HG03045 (cell line): ENCODE measurements at regions not wholly inside any gene's neighbourhood (a gene's known extent, or its start where the extent isn't known, plus 50 kb on each side); places are given as distances from the start of the nearest gene placed in this dataset.

Experiments
- ATAC-seq: cut with Tn5 transposase; IDR thresholded peaks from one replicate; pipeline ENCODE4 v1.9.1; 2021; ENCODE audit warnings: mild to moderate bottlenecking, moderate library complexity; ENCODE audit not compliant: unreplicated experiment

DNA sequence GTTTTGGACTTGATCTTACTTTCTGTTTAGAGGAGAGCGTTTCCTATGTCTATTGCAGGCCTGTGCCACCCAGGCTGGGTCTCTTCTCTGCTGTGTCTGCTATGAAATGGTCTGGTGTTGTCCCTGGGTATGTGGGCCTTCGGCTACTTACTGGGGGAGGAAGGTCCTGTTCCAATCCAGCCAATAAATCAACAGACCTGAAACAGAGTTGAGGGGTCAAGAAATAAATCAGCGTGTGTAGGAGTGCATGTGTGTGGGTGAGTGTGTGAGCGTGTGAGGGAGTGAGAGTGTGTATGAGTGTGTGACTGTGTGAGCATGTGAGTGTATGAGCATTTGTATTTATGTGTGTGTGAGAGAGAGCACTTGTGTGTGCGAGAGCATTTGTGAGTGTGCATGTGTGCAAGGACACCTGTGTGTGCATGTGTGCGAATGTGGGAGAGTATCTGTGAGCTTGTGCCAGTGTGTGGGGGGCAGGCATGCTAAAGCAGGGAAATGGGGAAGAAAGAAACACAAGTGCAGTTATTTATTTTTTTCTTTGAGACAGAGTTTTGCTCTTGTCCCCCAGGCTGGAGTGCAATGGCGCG lies 86.3 kb upstream of the PMEPA1 start:
- ATAC-seq: no peak

DNA sequence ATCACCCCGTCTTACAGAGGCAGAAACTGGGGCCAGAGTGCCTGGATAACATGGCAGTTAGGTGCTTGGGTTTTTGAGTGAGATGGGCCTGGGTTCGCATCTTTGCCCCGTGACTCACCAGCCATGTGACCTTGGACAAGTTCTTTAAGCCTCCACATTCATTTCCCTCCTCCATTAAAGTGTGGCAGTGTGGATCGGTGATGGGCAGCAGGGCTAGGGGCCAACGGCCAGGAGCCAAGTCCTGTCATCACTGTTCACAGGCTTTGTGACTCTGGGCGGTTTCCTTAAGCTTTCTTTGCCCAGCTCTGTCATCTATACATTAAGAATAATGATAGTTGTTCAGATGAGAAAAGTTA lies 85.5 kb upstream of the PMEPA1 start:
- ATAC-seq: no peak

- ATAC-seq: no peak
Measured at GRCh38 chr20:57794600-57795341, 85.0 kb upstream of the PMEPA1 start.

DNA sequence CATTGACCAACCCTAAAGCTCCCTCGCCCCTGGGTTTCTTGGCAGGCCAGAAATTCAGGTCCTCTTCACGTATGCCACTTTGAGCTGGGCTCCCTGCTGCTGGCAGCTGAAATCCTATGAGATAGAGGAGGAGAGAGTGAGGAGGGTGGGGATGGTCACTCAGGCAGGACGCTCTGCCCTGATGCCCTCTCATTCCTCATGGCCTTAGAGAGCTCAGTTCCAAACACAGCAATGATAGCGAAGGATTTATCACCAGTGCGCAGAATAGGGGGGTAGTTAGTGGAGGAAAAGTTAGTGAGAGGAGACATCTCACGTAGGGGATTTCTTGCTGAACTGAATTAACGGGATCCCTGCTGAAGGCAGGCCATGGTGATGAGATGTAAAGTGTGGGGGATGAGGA lies 84.2 kb upstream of the PMEPA1 start:
- ATAC-seq: no peak

DNA sequence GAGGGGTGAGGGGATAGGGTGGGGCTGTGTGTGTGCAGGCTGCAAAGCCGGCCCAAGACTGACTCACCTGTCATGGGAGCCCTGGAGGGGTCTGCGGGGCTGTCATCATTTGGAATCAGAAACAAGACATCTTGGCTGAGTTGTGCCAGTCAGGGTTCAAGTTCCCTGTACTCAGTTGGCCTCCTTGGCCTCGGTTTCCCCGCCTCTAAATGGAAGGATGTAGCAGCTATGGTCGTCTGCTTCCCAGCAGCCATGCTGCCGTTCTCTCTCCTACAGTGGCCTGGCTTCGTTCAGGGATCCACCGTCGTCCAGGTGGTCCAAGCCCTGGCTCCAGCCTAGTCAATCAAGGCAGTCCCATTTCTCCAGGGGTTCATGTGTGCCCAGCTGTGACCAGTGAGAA lies 83.6 kb upstream of the PMEPA1 start:
- ATAC-seq: no peak

DNA sequence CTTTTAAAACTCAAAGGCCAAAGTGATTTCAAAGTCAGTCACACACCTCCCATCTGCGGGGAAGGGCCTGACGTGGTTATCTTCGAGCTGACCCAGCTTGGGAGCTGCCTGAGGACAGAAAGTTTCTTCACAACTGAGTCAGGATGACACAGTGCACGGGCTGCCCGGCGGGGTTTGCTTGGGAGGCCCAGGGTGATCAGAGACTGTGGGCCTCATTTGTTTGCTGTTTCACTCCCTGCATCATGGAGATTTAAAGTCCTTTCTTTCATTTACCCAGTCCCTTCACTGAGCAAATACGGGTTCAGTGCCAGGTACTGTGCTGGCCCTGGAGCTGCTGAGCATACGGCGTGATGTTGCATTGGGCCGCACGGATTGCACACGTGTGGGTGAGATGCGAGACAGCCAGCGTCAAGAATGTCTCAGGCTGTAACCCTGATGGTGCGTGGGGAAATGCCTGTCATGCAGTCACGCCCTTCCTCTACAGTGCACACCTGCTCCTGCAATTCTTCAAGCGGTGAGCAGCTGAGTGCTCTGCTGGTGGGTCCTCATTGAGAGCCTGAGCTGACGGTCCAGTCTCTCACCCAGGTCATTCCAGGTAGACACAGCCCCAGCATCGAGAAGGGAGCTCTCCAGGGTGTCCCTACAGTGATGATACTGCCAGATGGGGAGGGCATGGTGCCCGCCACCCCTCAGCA lies 82.7 kb upstream of the PMEPA1 start:
- no peak for ATAC-seq

GRCh38 chr20:57791966-57792365 lies 82.2 kb upstream of the PMEPA1 start:
- ATAC-seq: no peak

GRCh38 chr20:57791178-57791962 lies 81.6 kb upstream of the PMEPA1 start:
- no peak for ATAC-seq

GRCh38 chr20:57790176-57790575 lies 80.4 kb upstream of the PMEPA1 start:
- ATAC-seq: no peak

DNA sequence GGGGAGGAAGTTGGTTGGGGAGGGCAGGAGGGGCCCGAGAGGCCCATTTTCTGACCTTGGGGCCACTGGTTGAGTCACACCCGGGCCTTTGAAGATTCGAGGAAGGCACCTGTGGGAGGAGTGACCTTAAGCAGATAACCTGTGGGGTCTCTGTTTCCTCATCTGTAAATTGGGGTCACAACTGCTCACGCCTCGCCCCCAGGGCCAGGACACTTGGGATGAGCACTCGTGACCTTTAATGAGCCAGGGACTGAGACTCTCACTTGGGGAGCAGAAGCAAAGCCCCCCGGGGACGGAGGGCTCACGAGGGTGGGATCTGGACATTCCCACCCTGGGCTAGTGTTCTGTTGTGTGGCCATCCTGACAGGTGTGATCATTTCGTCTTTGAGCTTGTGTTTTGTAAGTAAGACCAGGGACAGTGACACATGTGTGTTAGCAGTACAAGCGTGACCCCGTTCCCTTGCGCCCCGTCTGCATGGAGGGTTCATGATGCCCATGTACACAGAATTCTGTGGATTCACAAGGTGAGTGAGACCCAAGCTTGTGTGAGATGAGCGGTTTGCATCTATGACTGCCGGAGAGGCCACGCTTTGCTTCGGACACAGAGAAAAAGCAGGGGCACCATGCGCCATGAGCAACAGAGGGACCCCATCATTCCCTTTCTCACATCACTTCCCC lies 79.3 kb upstream of the PMEPA1 start:
- no peak for ATAC-seq

- ATAC-seq: no peak
Measured at GRCh38 chr20:57787990-57788781, 78.4 kb upstream of the PMEPA1 start.

DNA sequence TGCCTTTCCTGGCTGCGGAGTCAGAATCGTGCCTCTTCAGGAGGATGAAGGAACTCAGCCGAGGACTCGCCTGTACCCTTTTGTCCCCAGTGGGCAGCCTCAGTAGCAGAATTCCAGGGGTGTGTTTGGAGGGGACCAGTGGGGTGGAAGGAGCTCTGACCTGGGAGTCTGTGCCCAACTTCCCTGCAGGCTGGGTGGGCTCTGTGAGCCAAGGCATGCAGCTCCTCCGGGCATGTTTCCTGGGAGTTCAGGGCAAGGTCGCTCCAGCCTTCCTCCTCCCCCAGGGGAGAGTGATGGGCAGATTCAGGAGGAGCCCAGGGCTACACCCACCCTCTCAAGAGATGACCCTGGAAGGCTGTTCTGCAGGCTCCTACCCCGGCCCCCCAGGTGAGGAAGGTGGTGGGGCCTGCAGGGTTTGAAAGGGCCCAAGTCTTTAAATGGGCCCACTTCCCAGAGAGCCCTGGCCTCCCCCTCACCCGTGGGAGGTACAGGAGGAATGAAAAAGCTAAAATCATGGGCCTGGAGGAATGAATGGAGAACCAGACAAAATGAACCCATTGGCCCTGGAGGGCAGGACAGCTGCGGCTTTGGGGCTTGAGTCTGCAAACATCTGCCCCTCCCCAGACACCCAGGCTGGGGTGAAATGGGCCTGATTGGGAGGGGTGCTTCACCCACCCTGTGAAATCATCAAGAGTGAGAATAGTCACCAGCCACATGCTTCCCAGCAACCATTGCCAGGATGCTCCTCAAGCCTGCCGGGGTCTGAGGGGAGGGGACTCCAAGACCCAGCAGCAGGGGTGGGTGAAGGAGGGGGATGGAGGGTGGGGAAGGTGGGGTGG lies 77.6 kb upstream of the PMEPA1 start:
- no peak for ATAC-seq

- no peak for ATAC-seq
Measured at GRCh38 chr20:57786304-57786932, 76.6 kb upstream of the PMEPA1 start.

GRCh38 chr20:57785720-57786119 lies 75.9 kb upstream of the PMEPA1 start:
- ATAC-seq: no peak

GRCh38 chr20:57785061-57785460 lies 75.2 kb upstream of the PMEPA1 start:
- ATAC-seq: no peak

DNA sequence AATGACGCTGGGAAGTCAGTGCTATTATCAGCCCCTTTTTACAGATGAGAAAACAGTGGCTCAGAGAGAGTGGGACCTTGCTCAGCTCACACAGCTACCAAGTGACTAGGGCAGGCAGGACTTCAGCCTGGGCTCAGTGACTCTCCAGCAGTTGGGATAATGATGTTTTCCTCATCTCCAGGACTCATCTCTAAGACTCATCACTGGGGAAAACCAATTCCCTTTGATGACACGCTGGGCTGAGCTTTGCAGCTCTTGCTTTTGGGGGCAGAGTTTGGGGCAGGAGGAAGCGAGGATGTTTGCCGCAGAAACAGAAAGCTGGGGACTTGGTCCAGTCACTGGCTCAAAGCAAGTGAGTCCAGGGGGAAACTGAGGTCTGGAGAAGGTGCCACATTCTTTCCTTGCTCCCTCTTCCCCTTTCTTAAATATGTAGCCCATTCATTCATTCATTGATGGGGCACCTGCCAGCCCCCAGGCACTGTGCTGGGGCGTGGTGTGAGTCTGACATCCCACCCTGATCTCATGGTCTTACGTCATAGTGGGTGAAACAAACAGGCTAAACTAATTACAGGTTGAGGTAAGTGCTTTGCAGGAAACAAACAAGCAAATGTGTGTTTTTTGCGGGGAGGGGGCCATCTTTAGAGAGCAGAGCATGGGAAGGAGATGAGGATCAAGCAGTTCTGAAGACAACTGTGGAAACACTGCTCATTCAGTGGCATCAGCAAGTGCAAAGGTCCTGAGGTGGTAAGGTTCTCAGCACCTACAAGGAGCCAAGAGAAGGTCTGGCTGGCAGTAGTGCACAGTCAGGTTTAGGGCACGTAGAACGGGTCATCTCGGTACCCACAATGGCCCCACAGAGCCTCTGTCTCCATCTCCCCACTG lies 74.4 kb upstream of the PMEPA1 start:
- no peak for ATAC-seq

DNA sequence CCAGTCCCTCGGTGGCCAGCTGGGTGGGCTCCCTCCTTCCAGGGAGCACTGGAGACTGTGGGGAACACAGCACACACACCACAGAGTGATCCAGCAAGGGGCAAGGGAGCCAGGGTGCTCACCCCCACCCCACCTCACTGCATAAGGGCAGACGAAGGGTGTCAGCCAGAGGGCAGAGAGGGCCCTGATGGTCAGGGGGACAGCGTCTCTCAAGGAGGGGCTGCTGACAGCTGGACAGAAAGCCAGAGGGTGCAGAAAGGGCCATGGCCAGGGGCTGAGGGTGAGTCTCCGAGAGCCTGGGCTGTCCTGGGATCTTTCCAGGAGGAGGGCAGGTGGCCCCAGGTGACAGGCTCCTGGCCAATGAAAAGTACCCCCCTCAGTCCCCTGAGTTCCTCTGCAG lies 73.4 kb upstream of the PMEPA1 start:
- ATAC-seq: no peak

GRCh38 chr20:57782631-57783041 lies 72.8 kb upstream of the PMEPA1 start:
- no peak for ATAC-seq
